Subcutaneous abdominal adipose tissue (tissue), 5 donors: ENCODE measurements at regions not wholly inside any gene's neighbourhood (a gene's known extent, or its start where the extent isn't known, plus 50 kb on each side); places are given as distances from the start of the nearest gene placed in this dataset.
A peak's percentile ranks its signal among the peaks of the same experiment; 100 is the strongest.

ENCODE experiments used
- H3K27ac ChIP-seq: one replicate; pipeline ENCODE4 v1.7.0; 2013; ENCODE audit warnings: low read depth, mild to moderate bottlenecking, inconsistent platforms, low read length, moderate library complexity
- H3K27me3 ChIP-seq, 5 donors: one replicate each; pipeline ENCODE4 v1.7.0; 2013; ENCODE audit warnings: low read length in 5 of 5, inconsistent platforms in 1 of 5; ENCODE audit not compliant: control insufficient read depth in 5 of 5, insufficient read depth in 4 of 5
- H3K36me3 ChIP-seq, 5 donors: one replicate each; pipeline ENCODE4 v1.7.0; 2013; ENCODE audit warnings: low read length in 5 of 5; ENCODE audit not compliant: control insufficient read depth in 5 of 5, insufficient read depth in 5 of 5
- H3K4me1 ChIP-seq, 5 donors: one replicate each; pipeline ENCODE4 v1.7.0; 2013; ENCODE audit warnings: low read length in 5 of 5, mild to moderate bottlenecking in 3 of 5, moderate library complexity in 1 of 5; ENCODE audit not compliant: control insufficient read depth in 5 of 5, insufficient read depth in 5 of 5
- H3K4me3 ChIP-seq, 5 donors: one replicate each; pipeline ENCODE4 v1.7.0; 2013; ENCODE audit warnings: low read length in 5 of 5, low read depth in 1 of 5
- H3K9ac ChIP-seq, 5 donors: one replicate each; pipeline ENCODE4 v1.7.0; 2013; ENCODE audit warnings: low read length in 5 of 5, mild to moderate bottlenecking in 4 of 5, moderate library complexity in 3 of 5
- H3K9me3 ChIP-seq, 5 donors: one replicate each; pipeline ENCODE4 v1.7.0; 2013; ENCODE audit warnings: low read length in 5 of 5; ENCODE audit not compliant: control insufficient read depth in 5 of 5
- donor health status: healthy.
- donor health status: healthy.
- donor health status: healthy.
- donor health status: healthy.
- donor health status: healthy.

- no peak overlapping the region for H3K4me3 ChIP-seq
- no peaks in the 10 kb centered on the region for H3K27me3 ChIP-seq
- H3K27ac ChIP-seq, result no peak overlapping the region
Measured at GRCh38 chr5:116378007-116378776, 196.4 kb downstream of the SEMA6A start.

GRCh38 chr5:116377276-116378006, 197.2 kb downstream of the SEMA6A start:
- no peaks in the 10 kb centered on the region for H3K27me3 ChIP-seq
- H3K9ac ChIP-seq, result no peak overlapping the region
- H3K4me1 ChIP-seq, result peaks cover 0 to 44% (median 3%) of the 10 kb centered on the region in 5 donors
- H3K9me3 ChIP-seq, result no peaks in the 10 kb centered on the region
- H3K4me3 ChIP-seq, result no peak overlapping the region
- no peak overlapping the region for H3K27ac ChIP-seq
- no peaks in the 10 kb centered on the region for H3K36me3 ChIP-seq

More at GRCh38 chr5:116378007-116378776, 196.4 kb downstream of the SEMA6A start:
- H3K9me3 ChIP-seq, result no peaks in the 10 kb centered on the region
- no peaks in the 10 kb centered on the region for H3K36me3 ChIP-seq
- H3K9ac ChIP-seq, result no peak overlapping the region
- peaks cover 0 to 45% (median 3%) of the 10 kb centered on the region in 5 donors for H3K4me1 ChIP-seq

GRCh38 chr5:116375926-116376325, 198.7 kb downstream of the SEMA6A start:
- Histone ChIP-seq H3K36me3 (no peaks in the 10 kb centered on the region), H3K9me3 (no peaks in the 10 kb centered on the region), H3K4me1 (peaks cover 0 to 43% (median 0%) of the 10 kb centered on the region in 5 donors), H3K9ac (no peak overlapping the region), H3K27me3 (no peaks in the 10 kb centered on the region), H3K27ac (no peak overlapping the region), H3K4me3 (no peak overlapping the region)

- Histone ChIP-seq H3K4me3 (no peak overlapping the region), H3K9ac (no peak overlapping the region), H3K27me3 (no peaks in the 10 kb centered on the region), H3K4me1 (peaks cover 0 to 55% (median 0%) of the 10 kb centered on the region in 5 donors), H3K9me3 (no peaks in the 10 kb centered on the region), H3K27ac (no peak overlapping the region), H3K36me3 (no peaks in the 10 kb centered on the region)
Measured at GRCh38 chr5:116374434-116374852, 200.2 kb downstream of the SEMA6A start.

GRCh38 chr5:116372931-116373597, 201.6 kb downstream of the SEMA6A start:
- Histone ChIP-seq H3K27ac (no peak overlapping the region), H3K9ac (no peak overlapping the region), H3K36me3 (no peaks in the 10 kb centered on the region), H3K4me3 (no peak overlapping the region), H3K4me1 (peaks cover 0 to 55% (median 0%) of the 10 kb centered on the region in 5 donors), H3K27me3 (no peaks in the 10 kb centered on the region), H3K9me3 (no peaks in the 10 kb centered on the region)

- Histone ChIP-seq H3K9ac (no peak overlapping the region), H3K9me3 (no peaks in the 10 kb centered on the region), H3K36me3 (no peaks in the 10 kb centered on the region), H3K4me3 (no peak overlapping the region), H3K4me1 (peaks cover 0 to 55% (median 0%) of the 10 kb centered on the region in 5 donors), H3K27ac (peak overlapping the region; percentile 64), H3K27me3 (no peaks in the 10 kb centered on the region)
Measured at GRCh38 chr5:116371935-116372334, 202.7 kb downstream of the SEMA6A start.

- peaks cover 0 to 53% (median 0%) of the 10 kb centered on the region in 5 donors for H3K4me1 ChIP-seq
- no peaks in the 10 kb centered on the region for H3K9me3 ChIP-seq
- no peak overlapping the region for H3K9ac ChIP-seq
- no peak overlapping the region for H3K4me3 ChIP-seq
- H3K27ac ChIP-seq, result peak overlapping the region; percentile 64
- H3K27me3 ChIP-seq, result no peaks in the 10 kb centered on the region
- H3K36me3 ChIP-seq, result no peaks in the 10 kb centered on the region
Measured at GRCh38 chr5:116371431-116371830, 203.2 kb downstream of the SEMA6A start.

GRCh38 chr5:116370886-116371285, 203.7 kb downstream of the SEMA6A start:
- H3K9ac ChIP-seq, result no peak overlapping the region
- H3K36me3 ChIP-seq, result no peaks in the 10 kb centered on the region
- peaks cover 0 to 49% (median 0%) of the 10 kb centered on the region in 5 donors for H3K4me1 ChIP-seq
- no peak overlapping the region for H3K4me3 ChIP-seq
- H3K9me3 ChIP-seq, result no peaks in the 10 kb centered on the region
- H3K27ac ChIP-seq, result peak overlapping the region; percentile 64
- no peaks in the 10 kb centered on the region for H3K27me3 ChIP-seq

- no peak overlapping the region for H3K4me3 ChIP-seq
- no peak overlapping the region for H3K9ac ChIP-seq
- no peaks in the 10 kb centered on the region for H3K36me3 ChIP-seq
- H3K27me3 ChIP-seq, result no peaks in the 10 kb centered on the region
- no peaks in the 10 kb centered on the region for H3K9me3 ChIP-seq
- no peak overlapping the region for H3K27ac ChIP-seq
- H3K4me1 ChIP-seq, result peaks cover 0 to 42% (median 0%) of the 10 kb centered on the region in 5 donors
Measured at GRCh38 chr5:116370149-116370548, 204.5 kb downstream of the SEMA6A start.
